Kidney (tissue), 13 donors: ENCODE measurements at regions not wholly inside any gene's neighbourhood (a gene's known extent, or its start where the extent isn't known, plus 50 kb on each side); places are given as distances from the start of the nearest gene placed in this dataset.

ENCODE experiments used
- DNase-seq, 5 donors: peaks; one replicate each; pipeline ENCODE4 v3.0.0-alpha.2; 2013 to 2020
- FAIRE-seq: peaks from 2 replicates; lab custom pipeline; 2012; peaks lifted over from hg19 to GRCh38; lab: Jason Lieb, UNC
- H3K27ac ChIP-seq, 2 donors: one replicate each; pipeline ENCODE4 v1.7.0; 2013; ENCODE audit warnings: low read depth in 2 of 2, low read length in 2 of 2, inconsistent platforms in 1 of 2
- H3K27me3 ChIP-seq: one replicate; pipeline ENCODE4 v1.7.1; 2013; ENCODE audit warnings: low read length, inconsistent platforms; ENCODE audit not compliant: control insufficient read depth, insufficient read depth
- H3K36me3 ChIP-seq, 3 donors: one replicate each; pipeline versions ENCODE4 v1.7.0 to v1.7.1; 2013; ENCODE audit warnings: low read length in 3 of 3, control low read depth in 1 of 3, inconsistent platforms in 1 of 3; ENCODE audit not compliant: insufficient read depth in 3 of 3, control insufficient read depth in 2 of 3
- H3K4me1 ChIP-seq, 3 donors: one replicate each; pipeline versions ENCODE4 v1.7.0 to v1.7.1; 2013; ENCODE audit warnings: low read length in 3 of 3, inconsistent platforms in 1 of 3, low read depth in 1 of 3; ENCODE audit not compliant: control insufficient read depth in 2 of 3, insufficient read depth in 2 of 3
- H3K4me3 ChIP-seq, 3 donors: one replicate each; pipeline versions ENCODE4 v1.7.0 to v1.8.1; 2013; ENCODE audit warnings: low read length in 3 of 3, control low read depth in 1 of 3, inconsistent platforms in 1 of 3
- H3K9ac ChIP-seq, 3 donors: one replicate each; pipeline versions ENCODE4 v1.7.0 to v1.7.1; 2013; ENCODE audit warnings: low read length in 3 of 3, control low read depth in 1 of 3, inconsistent platforms in 1 of 3
- H3K9me3 ChIP-seq, 3 donors: one replicate each; pipeline versions ENCODE4 v1.7.0 to v1.7.1; 2013; ENCODE audit warnings: low read length in 3 of 3, control low read depth in 1 of 3, inconsistent platforms in 1 of 3; ENCODE audit not compliant: control insufficient read depth in 2 of 3, insufficient read depth in 1 of 3
- CTCF ChIP-seq: IDR thresholded peaks from 3 replicates; pipeline ENCODE4 v1.5.1; 2012; ENCODE audit warnings: mild to moderate bottlenecking, moderate library complexity, borderline replicate concordance; ENCODE audit not compliant: insufficient read depth; ENCODE audit errors: extremely low read depth
- intact Hi-C: fragments of 100-400 bp; cut with DNase I; formaldehyde crosslinking; loops from one replicate; pipeline ENCODE4 v1.11.1; 2022
- donor health status: control.
- donor health status: control.
- donor health status: control.
- donor health status: control.
- donor health status: control.
- donor health status: DM: yes; HTN: yes; CAD: no.
- donor health status: Normal renal cell carcinoma (clear cell type).

- no peak for DNase-seq
- intact Hi-C loops = no loop called here
- FAIRE-seq = no peak
These were observed 179.8 kb downstream of the SPCS3 start for GRCh38 chr4:176499518-176499917.

GRCh38 chr4:176500894-176501293 lies 181.1 kb downstream of the SPCS3 start:
- H3K9ac ChIP-seq = no peak overlapping the region
- DNase-seq = no peak
- H3K4me1 ChIP-seq = no peaks in the 10 kb centered on the region
- intact Hi-C loops = no loop called here
- no peaks in the 10 kb centered on the region for H3K9me3 ChIP-seq
- no peak overlapping the region for H3K4me3 ChIP-seq
- H3K27ac ChIP-seq = no peak overlapping the region
- TF ChIP-seq CTCF = no peak
- no peaks in the 10 kb centered on the region for H3K36me3 ChIP-seq
- no peaks in the 10 kb centered on the region for H3K27me3 ChIP-seq
- FAIRE-seq = no peak

More at GRCh38 chr4:176499518-176499917, 179.8 kb downstream of the SPCS3 start:
- no peaks in the 10 kb centered on the region for H3K36me3 ChIP-seq
- no peaks in the 10 kb centered on the region for H3K4me1 ChIP-seq
- H3K9ac ChIP-seq = no peak overlapping the region
- TF ChIP-seq CTCF = no peak
- H3K4me3 ChIP-seq = no peak overlapping the region
- H3K27me3 ChIP-seq = no peaks in the 10 kb centered on the region
- no peaks in the 10 kb centered on the region for H3K9me3 ChIP-seq
- H3K27ac ChIP-seq = no peak overlapping the region

- FAIRE-seq = no peak
- Histone ChIP-seq H3K27me3 (no peaks in the 10 kb centered on the region), H3K4me3 (no peak overlapping the region), H3K9ac (no peak overlapping the region), H3K9me3 (no peaks in the 10 kb centered on the region), H3K4me1 (no peaks in the 10 kb centered on the region), H3K36me3 (no peaks in the 10 kb centered on the region), H3K27ac (no peak overlapping the region)
- no peak for TF ChIP-seq CTCF
- DNase-seq = no peak
- intact Hi-C loops = no loop called here
These were observed 184.4 kb downstream of the SPCS3 start for GRCh38 chr4:176504118-176504517.

- intact Hi-C loops = no loop called here
- Histone ChIP-seq H3K36me3 (no peaks in the 10 kb centered on the region), H3K9ac (no peak overlapping the region), H3K27ac (no peak overlapping the region), H3K4me3 (no peak overlapping the region), H3K4me1 (no peaks in the 10 kb centered on the region), H3K27me3 (no peaks in the 10 kb centered on the region), H3K9me3 (no peaks in the 10 kb centered on the region)
- no peak for DNase-seq
- no peak for TF ChIP-seq CTCF
- no peak for FAIRE-seq
These were observed 188.2 kb downstream of the SPCS3 start for GRCh38 chr4:176507845-176508533.
